Neuronal stem cell (in vitro differentiated cells): ENCODE measurements at regions not wholly inside any gene's neighbourhood (a gene's known extent, or its start where the extent isn't known, plus 50 kb on each side); places are given as distances from the start of the nearest gene placed in this dataset.

ENCODE experiments used
- DNase-seq: peaks from one replicate; pipeline ENCODE4 v3.0.0-alpha.2; 2013; ENCODE audit warnings: low spot score
- H2AFZ ChIP-seq: one replicate; pipeline ENCODE4 v1.6.1; 2013; ENCODE audit warnings: mild to moderate bottlenecking, low read length, inconsistent platforms
- H2AK5ac ChIP-seq: 2 replicates; pipeline ENCODE4 v1.6.1; 2013; ENCODE audit warnings: low read depth, mild to moderate bottlenecking, inconsistent platforms, low read length, moderate library complexity, mixed read lengths
- H2BK120ac ChIP-seq: 2 replicates; pipeline ENCODE4 v1.6.1; 2013; ENCODE audit warnings: low read depth, mild to moderate bottlenecking, inconsistent platforms, low read length, moderate library complexity, mixed read lengths
- H2BK12ac ChIP-seq: one replicate; pipeline ENCODE4 v1.6.1; 2013; ENCODE audit warnings: low read length, inconsistent platforms
- H2BK15ac ChIP-seq: 2 replicates; pipeline ENCODE4 v1.6.1; 2013; ENCODE audit warnings: mild to moderate bottlenecking, low read length, inconsistent platforms, mixed read lengths
- H2BK5ac ChIP-seq: one replicate; pipeline ENCODE4 v1.6.1; 2013; ENCODE audit warnings: inconsistent platforms, mild to moderate bottlenecking, low read length, moderate library complexity
- H3K14ac ChIP-seq: one replicate; pipeline ENCODE4 v1.6.1; 2013; ENCODE audit warnings: low read length, inconsistent platforms
- H3K18ac ChIP-seq: 2 replicates; pipeline ENCODE4 v1.6.1; 2013; ENCODE audit warnings: low read length, inconsistent platforms
- H3K23ac ChIP-seq: 2 replicates; pipeline ENCODE4 v1.6.1; 2013; ENCODE audit warnings: low read depth, mild to moderate bottlenecking, mixed read lengths, low read length, inconsistent platforms; ENCODE audit not compliant: poor library complexity
- H3K27ac ChIP-seq: replicated peaks from 3 replicates; pipeline ENCODE4 v1.5.1; 2013; ENCODE audit warnings: low read length, inconsistent platforms
- H3K27me3 ChIP-seq, 3 experiments: 2 replicates each; pipeline ENCODE4 v1.6.1; 2013; ENCODE audit warnings: low read length in 3 of 3, mild to moderate bottlenecking in 2 of 3, inconsistent platforms in 1 of 3, low read depth in 1 of 3, mixed read lengths in 1 of 3, moderate library complexity in 1 of 3; ENCODE audit not compliant: control insufficient read depth in 3 of 3, insufficient read depth in 3 of 3
- H3K36me3 ChIP-seq, 2 donors: replicated peaks in 1 of 2; 2 replicates each; pipeline ENCODE4 v1.6.1; 2013; ENCODE audit warnings: low read length in 2 of 2; ENCODE audit not compliant: control insufficient read depth in 2 of 2, insufficient read depth in 2 of 2
- H3K4ac ChIP-seq: 2 replicates; pipeline ENCODE4 v1.6.1; 2013; ENCODE audit warnings: inconsistent platforms, mild to moderate bottlenecking, low read length, moderate library complexity
- H3K4me1 ChIP-seq, 2 donors: 1 replicate in 1 of 2; 2 replicates in 1 of 2; pipeline ENCODE4 v1.6.1; 2013; ENCODE audit warnings: low read length in 2 of 2, low read depth in 1 of 2; ENCODE audit not compliant: control insufficient read depth in 2 of 2, insufficient read depth in 1 of 2
- H3K4me2 ChIP-seq: one replicate; pipeline ENCODE4 v1.6.1; 2013; ENCODE audit warnings: mild to moderate bottlenecking, low read length, inconsistent platforms; ENCODE audit not compliant: insufficient read depth, poor library complexity, severe bottlenecking
- H3K4me3 ChIP-seq, 2 donors: 2 replicates each; pipeline ENCODE4 v1.5.1; 2013; ENCODE audit warnings: low read length in 2 of 2, mild to moderate bottlenecking in 2 of 2, inconsistent platforms in 1 of 2, moderate library complexity in 1 of 2
- H3K79me1 ChIP-seq: one replicate; pipeline ENCODE4 v1.6.1; 2013; ENCODE audit warnings: low read depth, mild to moderate bottlenecking, inconsistent platforms, low read length, moderate library complexity
- H3K9ac ChIP-seq: one replicate; pipeline ENCODE4 v1.6.1; 2013; ENCODE audit warnings: mild to moderate bottlenecking, low read depth, low read length, inconsistent platforms; ENCODE audit not compliant: poor library complexity
- H3K9me3 ChIP-seq, 2 donors: replicated peaks in 1 of 2; 2 replicates each; pipeline versions ENCODE3 to v1.6.1; 2013; ENCODE audit warnings: low read length in 2 of 2, mild to moderate bottlenecking in 2 of 2, inconsistent platforms in 1 of 2, low read depth in 1 of 2, mixed read lengths in 1 of 2, moderate library complexity in 1 of 2; ENCODE audit not compliant: control insufficient read depth in 2 of 2, insufficient read depth in 1 of 2
- H4K8ac ChIP-seq: one replicate; pipeline ENCODE4 v1.6.1; 2013; ENCODE audit warnings: low read depth, mild to moderate bottlenecking, inconsistent platforms, low read length, moderate library complexity
- H4K91ac ChIP-seq: one replicate; pipeline ENCODE4 v1.6.1; 2013; ENCODE audit warnings: low read length, low read depth, mild to moderate bottlenecking, inconsistent platforms; ENCODE audit not compliant: poor library complexity
- WGBS, 2 donors: extraction: QIAGEN DNeasy Blood & Tissue Kit; methylation state at CpG; one replicate each; pipeline ENCODE4 v1.1.7; 2013; ENCODE audit warnings: missing lambda C conversion rate in 2 of 2, mixed read lengths in 1 of 2; ENCODE audit not compliant: insufficient read length in 2 of 2, insufficient replicate concordance in 1 of 2; ENCODE audit errors: extremely low coverage in 2 of 2; 5-methylcytosine and 5-hydroxymethylcytosine counted together

- Histone ChIP-seq H3K36me3 (no peaks in the 10 kb centered on the region), H3K4me2 (no peak overlapping the region), H4K8ac (no peak overlapping the region), H4K91ac (no peak overlapping the region), H2BK120ac (no peak overlapping the region), H3K4me1 (peaks cover 0 to 2% of the 10 kb centered on the region in 2 donors), H3K27me3 (no peaks in the 10 kb centered on the region), H3K4ac (no peak overlapping the region), H3K79me1 (no peaks in the 10 kb centered on the region), H3K9ac (no peak overlapping the region), H2BK5ac (no peak overlapping the region), H3K18ac (no peak overlapping the region), H3K23ac (no peak overlapping the region), H2AFZ (peak overlapping the region; percentile 26), H3K27ac (no peak overlapping the region), H2AK5ac (no peak overlapping the region), H3K4me3 (no peak overlapping the region), H2BK15ac (no peak overlapping the region), H2BK12ac (no peak overlapping the region), H3K9me3 (no peaks in the 10 kb centered on the region), H3K14ac (no peak overlapping the region)
- DNase-seq = no peak
- WGBS, 2 donors = no CpG with 5 or more reads among the region's 1 CpG
These were observed 531.7 kb downstream of the DNAJB9 start for GRCh38 chr7:109101332-109101731.

- Histone ChIP-seq H3K27ac (no peak overlapping the region), H2BK15ac (no peak overlapping the region), H2BK120ac (no peak overlapping the region), H4K8ac (no peak overlapping the region), H2BK12ac (no peak overlapping the region), H3K79me1 (no peaks in the 10 kb centered on the region), H3K36me3 (no peaks in the 10 kb centered on the region), H3K4me2 (no peak overlapping the region), H3K9me3 (no peaks in the 10 kb centered on the region), H3K4ac (no peak overlapping the region), H3K23ac (no peak overlapping the region), H3K14ac (no peak overlapping the region), H2AK5ac (no peak overlapping the region), H3K18ac (no peak overlapping the region), H2AFZ (no peak overlapping the region), H3K9ac (no peak overlapping the region), H4K91ac (no peak overlapping the region), H3K4me3 (no peak overlapping the region), H3K4me1 (no peaks in the 10 kb centered on the region), H3K27me3 (no peaks in the 10 kb centered on the region), H2BK5ac (no peak overlapping the region)
- no peak for DNase-seq
- WGBS, 2 donors = no CpG with 5 or more reads among the region's 1 CpG
These were observed 539.9 kb downstream of the DNAJB9 start for GRCh38 chr7:109109558-109109957.

GRCh38 chr7:109111086-109111485 lies 541.4 kb downstream of the DNAJB9 start:
- no peak overlapping the region for H3K4ac ChIP-seq
- no peak overlapping the region for H3K14ac ChIP-seq
- no CpG with 5 or more reads among the region's 3 CpGs for WGBS, 2 donors
- no peaks in the 10 kb centered on the region for H3K27me3 ChIP-seq
- no peak overlapping the region for H2BK12ac ChIP-seq
- no peak overlapping the region for H2BK120ac ChIP-seq
- no peak overlapping the region for H4K91ac ChIP-seq
- H3K27ac ChIP-seq = no peak overlapping the region
- no peaks in the 10 kb centered on the region for H3K36me3 ChIP-seq
- H3K4me2 ChIP-seq = no peak overlapping the region
- no peak overlapping the region for H3K9ac ChIP-seq
- H2BK15ac ChIP-seq = no peak overlapping the region
- H3K18ac ChIP-seq = no peak overlapping the region
- H4K8ac ChIP-seq = no peak overlapping the region
- no peaks in the 10 kb centered on the region for H3K9me3 ChIP-seq
- no peak overlapping the region for H2BK5ac ChIP-seq
- no peak overlapping the region for H3K23ac ChIP-seq
- no peaks in the 10 kb centered on the region for H3K4me1 ChIP-seq
- H2AK5ac ChIP-seq = no peak overlapping the region
- no peak for DNase-seq
- no peak overlapping the region for H2AFZ ChIP-seq
- H3K79me1 ChIP-seq = no peaks in the 10 kb centered on the region
- H3K4me3 ChIP-seq = no peak overlapping the region

GRCh38 chr7:109121599-109122300 lies 552.1 kb downstream of the DNAJB9 start:
- H3K4me1 ChIP-seq = peaks cover 0 to 16% of the 10 kb centered on the region in 2 donors
- H3K9me3 ChIP-seq = no peaks in the 10 kb centered on the region
- no CpG with 5 or more reads among the region's 4 CpGs for WGBS, 2 donors
- H3K4ac ChIP-seq = no peak overlapping the region
- no peak overlapping the region for H3K27ac ChIP-seq
- no peak overlapping the region for H2AFZ ChIP-seq
- no peak overlapping the region for H2AK5ac ChIP-seq
- H3K79me1 ChIP-seq = no peaks in the 10 kb centered on the region
- no peak for DNase-seq
- no peak overlapping the region for H2BK5ac ChIP-seq
- no peaks in the 10 kb centered on the region for H3K36me3 ChIP-seq
- H4K91ac ChIP-seq = no peak overlapping the region
- H2BK120ac ChIP-seq = no peak overlapping the region
- H3K4me3 ChIP-seq = no peak overlapping the region
- no peak overlapping the region for H3K9ac ChIP-seq
- no peak overlapping the region for H3K18ac ChIP-seq
- no peaks in the 10 kb centered on the region for H3K27me3 ChIP-seq
- H3K14ac ChIP-seq = no peak overlapping the region
- H4K8ac ChIP-seq = no peak overlapping the region
- no peak overlapping the region for H3K4me2 ChIP-seq
- no peak overlapping the region for H3K23ac ChIP-seq
- no peak overlapping the region for H2BK12ac ChIP-seq
- H2BK15ac ChIP-seq = no peak overlapping the region
